Lung (tissue), 11 donors: ENCODE measurements at regions not wholly inside any gene's neighbourhood (a gene's known extent, or its start where the extent isn't known, plus 50 kb on each side); places are given as distances from the start of the nearest gene placed in this dataset.

Source experiments
- ATAC-seq: fragments of 200-7000 bp; cut with Tn5 transposase; one replicate; pipeline ENCODE4 v1.9.1; 2020; ENCODE audit warnings: moderate number of reproducible peaks; ENCODE audit not compliant: insufficient read depth, low FRiP score
- DNase-seq, 3 donors: peaks; one replicate each; pipeline ENCODE4 v3.0.0-alpha.2; 2013 to 2017
- H3K27ac ChIP-seq, 2 donors: one replicate each; pipeline ENCODE4 v1.5.1; 2013; ENCODE audit warnings: mild to moderate bottlenecking in 2 of 2, moderate library complexity in 2 of 2, control low read depth in 1 of 2, inconsistent platforms in 1 of 2, low read depth in 1 of 2, low read length in 1 of 2
- H3K27me3 ChIP-seq, 3 donors: one replicate each; pipeline ENCODE4 v1.5.1; 2013; ENCODE audit warnings: low read length in 2 of 3; ENCODE audit not compliant: control insufficient read depth in 3 of 3, insufficient read depth in 3 of 3
- H3K36me3 ChIP-seq, 4 donors: one replicate each; pipeline ENCODE4 v1.5.1; 2013; ENCODE audit warnings: low read length in 4 of 4, mild to moderate bottlenecking in 1 of 4, moderate library complexity in 1 of 4; ENCODE audit not compliant: control insufficient read depth in 4 of 4, insufficient read depth in 4 of 4
- H3K4me1 ChIP-seq, 5 donors: one replicate each; pipeline ENCODE4 v1.5.1; 2013; ENCODE audit warnings: low read length in 5 of 5, mild to moderate bottlenecking in 2 of 5, moderate library complexity in 1 of 5; ENCODE audit not compliant: control insufficient read depth in 5 of 5, insufficient read depth in 5 of 5
- H3K4me3 ChIP-seq: one replicate; pipeline ENCODE4 v1.5.1; 2013; ENCODE audit warnings: mild to moderate bottlenecking, control low read depth, moderate library complexity
- H3K9ac ChIP-seq, 2 donors: one replicate each; pipeline ENCODE4 v1.5.1; 2013; ENCODE audit warnings: low read length in 2 of 2, control low read depth in 1 of 2; ENCODE audit not compliant: insufficient read depth in 1 of 2
- H3K9me3 ChIP-seq, 4 donors: one replicate each; pipeline ENCODE4 v1.5.1; 2013; ENCODE audit warnings: low read length in 3 of 4, mild to moderate bottlenecking in 1 of 4, moderate library complexity in 1 of 4; ENCODE audit not compliant: control insufficient read depth in 4 of 4, insufficient read depth in 3 of 4
- CTCF ChIP-seq: IDR thresholded peaks from 2 replicates; pipeline ENCODE4 v1.5.1; 2012; ENCODE audit warnings: mild to moderate bottlenecking; ENCODE audit errors: control extremely low read depth, extremely low read depth
- WGBS, 2 donors: extraction: QIAGEN DNeasy Blood & Tissue Kit; methylation state at CpG; one replicate each; pipeline ENCODE4 v1.1.7; 2013; 5-methylcytosine and 5-hydroxymethylcytosine counted together
- donor health status: control.
- donor health status: control.
- donor health status: Bipolar disorder and iron deficiency.
- donor health status: healthy.
- donor health status: DM: yes; HTN: yes; CAD: no.

GRCh38 chr16:56075732-56076388 lies 115.4 kb upstream of the GNAO1 start:
- Histone ChIP-seq H3K4me1 (no peaks in the 10 kb centered on the region), H3K4me3 (no peak overlapping the region), H3K36me3 (no peaks in the 10 kb centered on the region), H3K27ac (no peak overlapping the region), H3K9ac (no peak overlapping the region), H3K9me3 (peaks cover 0 to 2% (median 0%) of the 10 kb centered on the region in 4 donors), H3K27me3 (no peaks in the 10 kb centered on the region)
- 68 to 80% methylated on average over 11 of the region's 11 CpGs for whole genome bisulfite sequencing, 2 donors
- no peak for TF ChIP-seq CTCF
- no peak for DNase-seq
- no peak for ATAC-seq

GRCh38 chr16:56073508-56073907 lies 117.8 kb upstream of the GNAO1 start:
- TF ChIP-seq CTCF = no peak
- no peak for ATAC-seq
- 73% methylated on average over 4 of the region's 4 CpGs for WGBS, 2 donors

GRCh38 chr16:56072096-56072495 lies 119.2 kb upstream of the GNAO1 start:
- no peak overlapping the region for H3K9ac ChIP-seq
- TF ChIP-seq CTCF = no peak
- no peaks in the 10 kb centered on the region for H3K36me3 ChIP-seq
- WGBS, 2 donors = 79 to 88% methylated on average over 4 of the region's 4 CpGs
- H3K9me3 ChIP-seq = peaks cover 0 to 2% (median 0%) of the 10 kb centered on the region in 4 donors
- no peak overlapping the region for H3K4me3 ChIP-seq
- DNase-seq (no peak), ATAC-seq (no peak)
- no peaks in the 10 kb centered on the region for H3K27me3 ChIP-seq
- no peak overlapping the region for H3K27ac ChIP-seq
- peaks cover 0 to 1% (median 0%) of the 10 kb centered on the region in 5 donors for H3K4me1 ChIP-seq

More at GRCh38 chr16:56073508-56073907, 117.8 kb upstream of the GNAO1 start:
- H3K4me1 ChIP-seq = no peaks in the 10 kb centered on the region
- no peak overlapping the region for H3K4me3 ChIP-seq
- no peak overlapping the region for H3K9ac ChIP-seq
- no peak for DNase-seq
- H3K9me3 ChIP-seq = peaks cover 0 to 2% (median 0%) of the 10 kb centered on the region in 4 donors
- no peaks in the 10 kb centered on the region for H3K36me3 ChIP-seq
- H3K27ac ChIP-seq = no peak overlapping the region
- no peaks in the 10 kb centered on the region for H3K27me3 ChIP-seq

- ATAC-seq = no peak
Observed at GRCh38 chr16:56068816-56069215, 122.5 kb upstream of the GNAO1 start.

More at GRCh38 chr16:56068816-56069215, 122.5 kb upstream of the GNAO1 start:
- Histone ChIP-seq H3K4me1 (peaks cover 0 to 7% (median 0%) of the 10 kb centered on the region in 5 donors), H3K27me3 (no peaks in the 10 kb centered on the region), H3K9ac (no peak overlapping the region), H3K4me3 (no peak overlapping the region), H3K36me3 (no peaks in the 10 kb centered on the region), H3K9me3 (peaks cover 0 to 3% (median 0%) of the 10 kb centered on the region in 4 donors), H3K27ac (no peak overlapping the region)
- WGBS, 2 donors = 82 to 83% methylated on average over 3 of the region's 3 CpGs
- no peak for DNase-seq
- TF ChIP-seq CTCF = no peak
